HepG2 (cell line): ENCODE measurements at regions not wholly inside any gene's neighbourhood (a gene's known extent, or its start where the extent isn't known, plus 50 kb on each side); places are given as distances from the start of the nearest gene placed in this dataset.

Source experiments
- DNMT1 ChIP-seq: sonication (generic); formaldehyde crosslinking; IDR thresholded peaks from 2 replicates; pipeline ENCODE4 v1.5.1; 2020; ENCODE audit warnings: mild to moderate bottlenecking, missing genetic modification reagents
- NR0B2 ChIP-seq: sonication (generic); formaldehyde crosslinking; IDR thresholded peaks from 2 replicates; pipeline ENCODE4 v1.4.0; 2020; ENCODE audit warnings: mild to moderate bottlenecking, missing genetic modification reagents
- RBAK ChIP-seq: sonication (generic); formaldehyde crosslinking; IDR thresholded peaks from 2 replicates; pipeline ENCODE4 v1.5.1; 2020; ENCODE audit warnings: mild to moderate bottlenecking, missing genetic modification reagents
- STAT6 ChIP-seq: sonication (generic); formaldehyde crosslinking; IDR thresholded peaks from 2 replicates; pipeline ENCODE4 v1.4.0; 2020; ENCODE audit warnings: missing genetic modification reagents, mild to moderate bottlenecking, borderline replicate concordance
- ZNF275 ChIP-seq: sonication (generic); formaldehyde crosslinking; IDR thresholded peaks from 2 replicates; pipeline ENCODE4 v1.8.0; 2022; ENCODE audit warnings: missing genetic modification reagents, mild to moderate bottlenecking, inconsistent platforms, borderline replicate concordance
- ZNF503 ChIP-seq: sonication (generic); formaldehyde crosslinking; IDR thresholded peaks from 2 replicates; pipeline ENCODE4 v1.4.0; 2020; ENCODE audit warnings: missing genetic modification reagents
- ZNF597 ChIP-seq: sonication (generic); formaldehyde crosslinking; IDR thresholded peaks from 2 replicates; pipeline ENCODE4 v1.5.0; 2020; ENCODE audit warnings: missing genetic modification reagents

- no peak for TF ChIP-seq STAT6 (CRISPR knock-in tag)
- TF ChIP-seq RBAK: no peak
- no peak for TF ChIP-seq ZNF597
- no peak for TF ChIP-seq ZNF503 (CRISPR knock-in tag)
- TF ChIP-seq DNMT1 (CRISPR knock-in tag): no peak
- TF ChIP-seq NR0B2 (CRISPR knock-in tag): no peak
- no peak for TF ChIP-seq ZNF275 (CRISPR knock-in tag)
Observed at GRCh38 chr6:149174962-149175361, 142.6 kb upstream of the TAB2 start (continued).
